Testis (tissue), 2 donors: ENCODE measurements at regions not wholly inside any gene's neighbourhood (a gene's known extent, or its start where the extent isn't known, plus 50 kb on each side); places are given as distances from the start of the nearest gene placed in this dataset.

Experiments used
- POLR2A ChIP-seq: fragments of 450-650 bp; IDR thresholded peaks from one replicate; pipeline ENCODE4 v1.6.1; 2017; ENCODE audit warnings: antibody characterized with exemption, mild to moderate bottlenecking, moderate library complexity
- TF ChIP-seq, protein P1 (sequence below), 3 experiments: fragments of 450-650 bp in 2 of 3; fragments of 200-600 bp in 1 of 3; sonication (generic) in 1 of 3; IDR thresholded peaks; one replicate each; pipeline ENCODE4 v1.5.1; 2016 to 2019; ENCODE audit warnings: antibody characterized with exemption in 3 of 3, mild to moderate bottlenecking in 2 of 3, moderate library complexity in 1 of 3

GRCh38 chr11:10914050-10914449 is 56.2 kb upstream of the ZBED5 start:
- no peak for TF ChIP-seq POLR2A
- TF ChIP-seq, protein P1, sequence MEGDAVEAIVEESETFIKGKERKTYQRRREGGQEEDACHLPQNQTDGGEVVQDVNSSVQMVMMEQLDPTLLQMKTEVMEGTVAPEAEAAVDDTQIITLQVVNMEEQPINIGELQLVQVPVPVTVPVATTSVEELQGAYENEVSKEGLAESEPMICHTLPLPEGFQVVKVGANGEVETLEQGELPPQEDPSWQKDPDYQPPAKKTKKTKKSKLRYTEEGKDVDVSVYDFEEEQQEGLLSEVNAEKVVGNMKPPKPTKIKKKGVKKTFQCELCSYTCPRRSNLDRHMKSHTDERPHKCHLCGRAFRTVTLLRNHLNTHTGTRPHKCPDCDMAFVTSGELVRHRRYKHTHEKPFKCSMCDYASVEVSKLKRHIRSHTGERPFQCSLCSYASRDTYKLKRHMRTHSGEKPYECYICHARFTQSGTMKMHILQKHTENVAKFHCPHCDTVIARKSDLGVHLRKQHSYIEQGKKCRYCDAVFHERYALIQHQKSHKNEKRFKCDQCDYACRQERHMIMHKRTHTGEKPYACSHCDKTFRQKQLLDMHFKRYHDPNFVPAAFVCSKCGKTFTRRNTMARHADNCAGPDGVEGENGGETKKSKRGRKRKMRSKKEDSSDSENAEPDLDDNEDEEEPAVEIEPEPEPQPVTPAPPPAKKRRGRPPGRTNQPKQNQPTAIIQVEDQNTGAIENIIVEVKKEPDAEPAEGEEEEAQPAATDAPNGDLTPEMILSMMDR (IDR thresholded peaks at IDR 0.05) = no peak
